Kidney (tissue), 13 donors: ENCODE measurements at regions not wholly inside any gene's neighbourhood (a gene's known extent, or its start where the extent isn't known, plus 50 kb on each side); places are given as distances from the start of the nearest gene placed in this dataset.

ENCODE experiments used
- DNase-seq, 5 donors: peaks; one replicate each; pipeline ENCODE4 v3.0.0-alpha.2; 2013 to 2020
- FAIRE-seq: peaks from 2 replicates; lab custom pipeline; 2012; peaks lifted over from hg19 to GRCh38; lab: Jason Lieb, UNC
- H3K27ac ChIP-seq, 2 donors: one replicate each; pipeline ENCODE4 v1.7.0; 2013; ENCODE audit warnings: low read depth in 2 of 2, low read length in 2 of 2, inconsistent platforms in 1 of 2
- H3K27me3 ChIP-seq: one replicate; pipeline ENCODE4 v1.7.1; 2013; ENCODE audit warnings: low read length, inconsistent platforms; ENCODE audit not compliant: control insufficient read depth, insufficient read depth
- H3K36me3 ChIP-seq, 3 donors: one replicate each; pipeline versions ENCODE4 v1.7.0 to v1.7.1; 2013; ENCODE audit warnings: low read length in 3 of 3, control low read depth in 1 of 3, inconsistent platforms in 1 of 3; ENCODE audit not compliant: insufficient read depth in 3 of 3, control insufficient read depth in 2 of 3
- H3K4me1 ChIP-seq, 3 donors: one replicate each; pipeline versions ENCODE4 v1.7.0 to v1.7.1; 2013; ENCODE audit warnings: low read length in 3 of 3, inconsistent platforms in 1 of 3, low read depth in 1 of 3; ENCODE audit not compliant: control insufficient read depth in 2 of 3, insufficient read depth in 2 of 3
- H3K4me3 ChIP-seq, 3 donors: one replicate each; pipeline versions ENCODE4 v1.7.0 to v1.8.1; 2013; ENCODE audit warnings: low read length in 3 of 3, control low read depth in 1 of 3, inconsistent platforms in 1 of 3
- H3K9ac ChIP-seq, 3 donors: one replicate each; pipeline versions ENCODE4 v1.7.0 to v1.7.1; 2013; ENCODE audit warnings: low read length in 3 of 3, control low read depth in 1 of 3, inconsistent platforms in 1 of 3
- H3K9me3 ChIP-seq, 3 donors: one replicate each; pipeline versions ENCODE4 v1.7.0 to v1.7.1; 2013; ENCODE audit warnings: low read length in 3 of 3, control low read depth in 1 of 3, inconsistent platforms in 1 of 3; ENCODE audit not compliant: control insufficient read depth in 2 of 3, insufficient read depth in 1 of 3
- intact Hi-C: fragments of 100-400 bp; cut with DNase I; formaldehyde crosslinking; loops from one replicate; pipeline ENCODE4 v1.11.1; 2022
- TF ChIP-seq, protein P1 (sequence below): IDR thresholded peaks from 3 replicates; pipeline ENCODE4 v1.5.1; 2012; ENCODE audit warnings: mild to moderate bottlenecking, moderate library complexity, borderline replicate concordance; ENCODE audit not compliant: insufficient read depth; ENCODE audit errors: extremely low read depth
- donor health status: control.
- donor health status: control.
- donor health status: control.
- donor health status: control.
- donor health status: control.
- donor health status: DM: yes; HTN: yes; CAD: no.
- donor health status: Normal renal cell carcinoma (clear cell type).

DNA sequence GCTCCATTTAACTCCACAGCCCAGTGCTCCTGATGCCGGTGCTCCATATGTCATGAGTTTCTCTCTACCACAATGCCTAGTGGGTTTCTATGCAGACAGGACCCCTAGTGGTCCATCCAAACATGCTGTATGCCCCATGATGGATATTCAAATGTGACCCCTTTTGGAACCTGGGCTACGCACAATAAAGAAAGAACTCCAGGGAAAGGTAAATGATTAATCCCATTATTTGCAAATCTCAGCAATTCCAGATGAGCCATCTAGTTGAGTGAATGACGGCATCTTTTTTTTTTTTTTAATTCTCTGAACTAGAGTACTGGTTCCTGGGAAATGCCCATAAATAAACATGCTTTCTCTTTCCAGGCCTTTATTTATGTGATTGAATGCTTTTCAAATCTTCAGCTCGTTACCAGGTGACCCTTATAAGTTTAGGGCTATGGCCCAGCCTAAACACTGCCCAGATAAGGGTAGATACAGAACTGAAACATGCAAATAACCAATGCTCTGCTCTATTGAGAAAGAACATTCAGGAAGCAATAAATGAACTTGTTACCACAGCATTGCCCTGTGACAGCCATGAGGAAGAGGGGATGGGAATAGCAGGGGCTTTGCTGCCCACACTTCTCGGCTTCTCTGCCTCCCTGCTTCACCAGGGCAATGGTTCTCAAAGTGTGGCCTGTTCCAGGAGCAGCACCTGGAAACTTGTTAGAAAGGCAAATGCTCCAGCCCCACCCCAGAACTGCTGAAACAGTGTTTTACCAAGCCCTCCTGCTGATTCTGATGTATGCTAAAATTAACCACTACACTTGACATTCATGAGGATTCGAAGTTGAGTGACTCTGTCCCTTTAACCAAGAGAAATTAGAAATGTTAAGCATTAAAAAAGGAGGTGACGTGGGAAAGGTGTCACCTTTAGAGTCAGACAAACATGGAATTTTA is 151.7 kb downstream of the SEC16B start:
- TF ChIP-seq, protein P1, sequence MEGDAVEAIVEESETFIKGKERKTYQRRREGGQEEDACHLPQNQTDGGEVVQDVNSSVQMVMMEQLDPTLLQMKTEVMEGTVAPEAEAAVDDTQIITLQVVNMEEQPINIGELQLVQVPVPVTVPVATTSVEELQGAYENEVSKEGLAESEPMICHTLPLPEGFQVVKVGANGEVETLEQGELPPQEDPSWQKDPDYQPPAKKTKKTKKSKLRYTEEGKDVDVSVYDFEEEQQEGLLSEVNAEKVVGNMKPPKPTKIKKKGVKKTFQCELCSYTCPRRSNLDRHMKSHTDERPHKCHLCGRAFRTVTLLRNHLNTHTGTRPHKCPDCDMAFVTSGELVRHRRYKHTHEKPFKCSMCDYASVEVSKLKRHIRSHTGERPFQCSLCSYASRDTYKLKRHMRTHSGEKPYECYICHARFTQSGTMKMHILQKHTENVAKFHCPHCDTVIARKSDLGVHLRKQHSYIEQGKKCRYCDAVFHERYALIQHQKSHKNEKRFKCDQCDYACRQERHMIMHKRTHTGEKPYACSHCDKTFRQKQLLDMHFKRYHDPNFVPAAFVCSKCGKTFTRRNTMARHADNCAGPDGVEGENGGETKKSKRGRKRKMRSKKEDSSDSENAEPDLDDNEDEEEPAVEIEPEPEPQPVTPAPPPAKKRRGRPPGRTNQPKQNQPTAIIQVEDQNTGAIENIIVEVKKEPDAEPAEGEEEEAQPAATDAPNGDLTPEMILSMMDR, result no peak
- H3K9me3 ChIP-seq, result no peaks in the 10 kb centered on the region
- H3K27me3 ChIP-seq, result no peaks in the 10 kb centered on the region
- H3K4me1 ChIP-seq, result peaks cover 0 to 11% (median 4%) of the 10 kb centered on the region in 3 donors
- intact Hi-C loops, result no loop called here
- no peak overlapping the region for H3K9ac ChIP-seq
- H3K36me3 ChIP-seq, result no peaks in the 10 kb centered on the region
- H3K27ac ChIP-seq, result peak overlapping the region; percentile 13 to 32
- FAIRE-seq (no peak), DNase-seq (peak in 2 of 5 donors; percentile 71 to 74)
- H3K4me3 ChIP-seq, result no peak overlapping the region

DNA sequence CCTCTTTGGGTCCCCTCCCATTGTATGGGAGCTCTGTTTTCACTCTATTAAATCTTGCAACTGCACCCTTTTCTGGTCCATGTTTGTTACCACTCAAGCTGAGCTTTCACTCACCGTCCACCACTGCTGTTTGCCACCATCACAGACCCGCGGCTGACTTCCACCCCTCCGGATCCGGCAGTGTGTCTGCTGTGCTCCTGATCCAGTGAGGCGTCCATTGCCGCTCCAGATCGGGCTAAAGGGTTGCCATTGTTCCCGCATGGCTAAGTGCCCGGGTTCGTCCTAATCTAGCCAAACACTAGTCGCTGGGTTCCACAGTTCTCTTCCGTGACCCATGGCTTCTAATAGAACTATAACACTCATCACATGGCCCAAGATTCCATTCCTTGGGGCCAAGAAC is 157.2 kb downstream of the SEC16B start:
- TF ChIP-seq, protein P1, result no peak
- Histone ChIP-seq H3K9me3 (no peaks in the 10 kb centered on the region), H3K27me3 (no peaks in the 10 kb centered on the region), H3K4me1 (no peaks in the 10 kb centered on the region), H3K36me3 (no peaks in the 10 kb centered on the region), H3K9ac (no peak overlapping the region), H3K27ac (no peak overlapping the region), H3K4me3 (no peak overlapping the region)
- no peak for DNase-seq
- intact Hi-C loops, result no loop called here
- no peak for FAIRE-seq

DNA sequence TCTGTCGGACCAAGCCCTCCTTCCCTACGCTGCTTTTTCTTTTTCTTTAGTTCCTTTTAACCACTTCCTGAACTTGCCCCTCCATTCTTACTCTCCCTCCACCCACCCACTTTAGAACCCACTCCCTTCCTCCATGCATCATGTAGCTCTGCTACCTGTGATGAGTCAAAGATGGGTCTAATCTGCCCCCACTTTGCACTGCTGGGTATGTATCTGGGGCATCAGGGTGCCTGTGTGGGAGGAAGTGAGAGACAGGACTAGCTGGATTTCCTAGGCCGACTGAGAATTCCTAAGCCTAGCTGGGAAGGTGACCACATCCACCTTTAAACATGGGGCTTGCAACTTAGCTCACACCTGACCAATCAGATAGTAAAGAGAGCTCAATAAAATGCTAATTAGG is 157.7 kb downstream of the SEC16B start:
- intact Hi-C loops, result no loop called here
- TF ChIP-seq, protein P1, result no peak
- no peak for FAIRE-seq

More for the DNA sequence above, 157.7 kb downstream of the SEC16B start:
- no peak overlapping the region for H3K27ac ChIP-seq
- H3K4me1 ChIP-seq, result no peaks in the 10 kb centered on the region
- no peak for DNase-seq
- H3K36me3 ChIP-seq, result no peaks in the 10 kb centered on the region
- no peak overlapping the region for H3K4me3 ChIP-seq
- no peaks in the 10 kb centered on the region for H3K9me3 ChIP-seq
- no peaks in the 10 kb centered on the region for H3K27me3 ChIP-seq
- no peak overlapping the region for H3K9ac ChIP-seq
